HEK293 (cell line): ENCODE measurements at regions not wholly inside any gene's neighbourhood (a gene's known extent, or its start where the extent isn't known, plus 50 kb on each side); places are given as distances from the start of the nearest gene placed in this dataset.

Source experiments
- HOXC10 ChIP-seq: sonication (generic); formaldehyde crosslinking; IDR thresholded peaks from 2 replicates; pipeline ENCODE4 v1.8.1; 2023; ENCODE audit warnings: mild to moderate bottlenecking, missing genetic modification reagents
- ZBTB10 ChIP-seq: fragments of 450-650 bp; formaldehyde crosslinking; IDR thresholded peaks from 2 replicates; pipeline ENCODE4 v1.5.1; 2016; ENCODE audit warnings: missing biosample characterization, missing genetic modification characterization
- ZBTB7A ChIP-seq: fragments of 450-650 bp; formaldehyde crosslinking; IDR thresholded peaks from 2 replicates; pipeline ENCODE4 v1.5.1; 2016; ENCODE audit warnings: low read depth, missing biosample characterization, missing genetic modification characterization
- ZNF248 ChIP-seq: fragments of 450-650 bp; formaldehyde crosslinking; IDR thresholded peaks from 2 replicates; pipeline ENCODE4 v1.5.1; 2017; ENCODE audit warnings: missing biosample characterization, missing genetic modification characterization
- ZNF280D ChIP-seq: fragments of 450-650 bp; formaldehyde crosslinking; IDR thresholded peaks from 2 replicates; pipeline ENCODE4 v1.5.1; 2016; ENCODE audit warnings: missing biosample characterization, missing genetic modification characterization
- ZNF529 ChIP-seq: fragments of 450-650 bp; formaldehyde crosslinking; IDR thresholded peaks from 2 replicates; pipeline ENCODE4 v1.5.1; 2017; ENCODE audit warnings: missing genetic modification characterization, missing biosample characterization; ENCODE audit not compliant: insufficient replicate concordance
- ZNF664 ChIP-seq: fragments of 450-650 bp; formaldehyde crosslinking; IDR thresholded peaks from 2 replicates; pipeline ENCODE4 v1.5.1; 2016; ENCODE audit warnings: missing biosample characterization, missing genetic modification characterization
- ZNF747 ChIP-seq: fragments of 450-650 bp; formaldehyde crosslinking; IDR thresholded peaks from 2 replicates; pipeline ENCODE4 v1.5.1; 2016; ENCODE audit warnings: missing biosample characterization, missing genetic modification characterization
- ZNF76 ChIP-seq: fragments of 450-650 bp; formaldehyde crosslinking; IDR thresholded peaks from 2 replicates; pipeline ENCODE4; 2016; ENCODE audit warnings: low read depth, missing biosample characterization, missing genetic modification characterization, borderline replicate concordance
- TF ChIP-seq, protein P1 (sequence below): fragments of 450-650 bp; formaldehyde crosslinking; IDR thresholded peaks from 2 replicates; pipeline ENCODE4 v1.5.1; 2016; ENCODE audit warnings: missing biosample characterization, missing genetic modification characterization
- TF ChIP-seq, protein P2 (sequence below): fragments of 450-650 bp; formaldehyde crosslinking; IDR thresholded peaks from 2 replicates; pipeline ENCODE4 v1.5.1; 2016; ENCODE audit warnings: missing biosample characterization, missing genetic modification characterization

GRCh38 chr11:44474702-44475101 lies 90.8 kb upstream of the CD82 start:
- TF ChIP-seq ZNF280D (tag by site-specific recombination) = no peak
- TF ChIP-seq ZNF248 (tag by site-specific recombination) = no peak
- no peak for TF ChIP-seq ZNF76 (tag by site-specific recombination)
- TF ChIP-seq ZNF664 (tag by site-specific recombination) = no peak
- no peak for TF ChIP-seq ZNF529 (tag by site-specific recombination)
- TF ChIP-seq ZBTB7A (tag by site-specific recombination) = no peak
- TF ChIP-seq ZBTB10 = no peak
- TF ChIP-seq HOXC10 = no peak
- TF ChIP-seq, protein P1, sequence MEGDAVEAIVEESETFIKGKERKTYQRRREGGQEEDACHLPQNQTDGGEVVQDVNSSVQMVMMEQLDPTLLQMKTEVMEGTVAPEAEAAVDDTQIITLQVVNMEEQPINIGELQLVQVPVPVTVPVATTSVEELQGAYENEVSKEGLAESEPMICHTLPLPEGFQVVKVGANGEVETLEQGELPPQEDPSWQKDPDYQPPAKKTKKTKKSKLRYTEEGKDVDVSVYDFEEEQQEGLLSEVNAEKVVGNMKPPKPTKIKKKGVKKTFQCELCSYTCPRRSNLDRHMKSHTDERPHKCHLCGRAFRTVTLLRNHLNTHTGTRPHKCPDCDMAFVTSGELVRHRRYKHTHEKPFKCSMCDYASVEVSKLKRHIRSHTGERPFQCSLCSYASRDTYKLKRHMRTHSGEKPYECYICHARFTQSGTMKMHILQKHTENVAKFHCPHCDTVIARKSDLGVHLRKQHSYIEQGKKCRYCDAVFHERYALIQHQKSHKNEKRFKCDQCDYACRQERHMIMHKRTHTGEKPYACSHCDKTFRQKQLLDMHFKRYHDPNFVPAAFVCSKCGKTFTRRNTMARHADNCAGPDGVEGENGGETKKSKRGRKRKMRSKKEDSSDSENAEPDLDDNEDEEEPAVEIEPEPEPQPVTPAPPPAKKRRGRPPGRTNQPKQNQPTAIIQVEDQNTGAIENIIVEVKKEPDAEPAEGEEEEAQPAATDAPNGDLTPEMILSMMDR = no peak
- TF ChIP-seq, protein P2, sequence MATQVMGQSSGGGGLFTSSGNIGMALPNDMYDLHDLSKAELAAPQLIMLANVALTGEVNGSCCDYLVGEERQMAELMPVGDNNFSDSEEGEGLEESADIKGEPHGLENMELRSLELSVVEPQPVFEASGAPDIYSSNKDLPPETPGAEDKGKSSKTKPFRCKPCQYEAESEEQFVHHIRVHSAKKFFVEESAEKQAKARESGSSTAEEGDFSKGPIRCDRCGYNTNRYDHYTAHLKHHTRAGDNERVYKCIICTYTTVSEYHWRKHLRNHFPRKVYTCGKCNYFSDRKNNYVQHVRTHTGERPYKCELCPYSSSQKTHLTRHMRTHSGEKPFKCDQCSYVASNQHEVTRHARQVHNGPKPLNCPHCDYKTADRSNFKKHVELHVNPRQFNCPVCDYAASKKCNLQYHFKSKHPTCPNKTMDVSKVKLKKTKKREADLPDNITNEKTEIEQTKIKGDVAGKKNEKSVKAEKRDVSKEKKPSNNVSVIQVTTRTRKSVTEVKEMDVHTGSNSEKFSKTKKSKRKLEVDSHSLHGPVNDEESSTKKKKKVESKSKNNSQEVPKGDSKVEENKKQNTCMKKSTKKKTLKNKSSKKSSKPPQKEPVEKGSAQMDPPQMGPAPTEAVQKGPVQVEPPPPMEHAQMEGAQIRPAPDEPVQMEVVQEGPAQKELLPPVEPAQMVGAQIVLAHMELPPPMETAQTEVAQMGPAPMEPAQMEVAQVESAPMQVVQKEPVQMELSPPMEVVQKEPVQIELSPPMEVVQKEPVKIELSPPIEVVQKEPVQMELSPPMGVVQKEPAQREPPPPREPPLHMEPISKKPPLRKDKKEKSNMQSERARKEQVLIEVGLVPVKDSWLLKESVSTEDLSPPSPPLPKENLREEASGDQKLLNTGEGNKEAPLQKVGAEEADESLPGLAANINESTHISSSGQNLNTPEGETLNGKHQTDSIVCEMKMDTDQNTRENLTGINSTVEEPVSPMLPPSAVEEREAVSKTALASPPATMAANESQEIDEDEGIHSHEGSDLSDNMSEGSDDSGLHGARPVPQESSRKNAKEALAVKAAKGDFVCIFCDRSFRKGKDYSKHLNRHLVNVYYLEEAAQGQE = no peak
- no peak for TF ChIP-seq ZNF747 (tag by site-specific recombination)
